HAP-1 (cell line): ENCODE measurements at regions not wholly inside any gene's neighbourhood (a gene's known extent, or its start where the extent isn't known, plus 50 kb on each side); places are given as distances from the start of the nearest gene placed in this dataset.

Experiments
- DNase-seq, 2 experiments: peaks; one replicate each; pipeline ENCODE4 v3.0.0-alpha.2; 2016 to 2020; ENCODE audit warnings: low spot score in 2 of 2
- H3K27me3 ChIP-seq: fragments of 250-450 bp; sonication (Bioruptor Pico); 2 replicates; pipeline ENCODE4 v1.5.1; 2020; ENCODE audit warnings: low read depth, mild to moderate bottlenecking, moderate library complexity
- H3K36me3 ChIP-seq: fragments of 250-450 bp; sonication (Bioruptor Pico); replicated peaks from 2 replicates; pipeline ENCODE4 v1.5.1; 2020; ENCODE audit warnings: mild to moderate bottlenecking
- H3K4me1 ChIP-seq: fragments of 250-450 bp; sonication (Bioruptor Pico); 2 replicates; pipeline ENCODE4 v1.5.1; 2020; ENCODE audit warnings: mild to moderate bottlenecking
- H3K4me3 ChIP-seq: fragments of 250-450 bp; sonication (Bioruptor Pico); 2 replicates; pipeline ENCODE4 v1.5.1; 2020; ENCODE audit warnings: mild to moderate bottlenecking, moderate library complexity
- H3K9me3 ChIP-seq: fragments of 250-450 bp; sonication (Bioruptor Pico); 2 replicates; pipeline ENCODE4 v1.5.1; 2020; ENCODE audit warnings: mild to moderate bottlenecking, moderate library complexity
- in situ Hi-C: fragments of 300-500 bp; cut with MboI; formaldehyde crosslinking; loops from 3 replicates; pipeline ENCODE4 v1.14.3; 2020; ENCODE audit warnings: low sequenced_read_pairs, inconsistent platforms, mixed read lengths

DNA sequence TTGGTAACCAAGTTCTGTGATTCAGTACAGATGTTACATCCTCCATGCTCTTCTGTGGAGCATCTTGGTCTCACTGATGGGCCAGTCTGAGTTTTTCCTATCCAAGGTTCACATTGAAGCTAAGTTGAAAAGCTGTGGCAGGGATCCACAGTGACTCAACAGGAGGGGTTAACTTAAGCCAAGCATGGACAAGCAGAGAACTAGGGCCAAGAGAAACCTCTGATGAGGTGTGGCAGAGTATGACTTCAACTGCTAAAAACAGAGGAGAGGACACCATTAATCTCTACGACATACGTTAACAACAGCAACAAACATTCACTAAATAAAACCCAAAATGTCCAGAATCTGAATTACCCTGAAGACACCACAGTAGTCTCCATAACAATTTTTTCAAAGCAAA lies 268.1 kb upstream of the UBE2E2 start:
- Histone ChIP-seq H3K4me1 (no peaks in the 10 kb centered on the region), H3K4me3 (no peak overlapping the region), H3K9me3 (no peaks in the 10 kb centered on the region; the same call in 1 of the 2 replicates), H3K36me3 (no peaks in the 10 kb centered on the region), H3K27me3 (no peaks in the 10 kb centered on the region; the same call in 1 of the 2 replicates)
- no peak for DNase-seq
- in situ Hi-C loops = no loop called here

DNA sequence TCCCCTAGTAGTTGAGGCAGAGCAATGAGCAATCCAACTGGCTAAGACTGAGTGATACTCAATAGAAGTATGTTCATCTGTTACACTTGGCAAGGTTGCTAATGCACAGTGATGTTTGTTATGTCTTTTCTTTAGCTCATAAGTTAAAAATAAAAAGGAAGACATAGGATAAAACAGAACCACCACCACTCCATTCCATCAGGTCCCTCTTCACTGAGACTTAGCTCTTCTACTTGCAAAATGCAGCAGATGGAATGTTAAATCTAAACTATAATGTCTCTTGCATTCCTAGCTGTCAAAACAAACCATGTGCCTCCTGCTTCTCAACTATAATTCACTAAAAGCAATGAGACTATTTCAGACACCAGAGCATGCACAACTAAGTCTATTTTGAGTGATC lies 265.6 kb upstream of the UBE2E2 start:
- H3K4me1 ChIP-seq = no peaks in the 10 kb centered on the region
- H3K36me3 ChIP-seq = no peaks in the 10 kb centered on the region
- H3K9me3 ChIP-seq = no peaks in the 10 kb centered on the region
- no peak for DNase-seq
- H3K27me3 ChIP-seq = no peaks in the 10 kb centered on the region; the same call in 1 of the 2 replicates
- in situ Hi-C loops = no loop called here
- H3K4me3 ChIP-seq = no peak overlapping the region

DNA sequence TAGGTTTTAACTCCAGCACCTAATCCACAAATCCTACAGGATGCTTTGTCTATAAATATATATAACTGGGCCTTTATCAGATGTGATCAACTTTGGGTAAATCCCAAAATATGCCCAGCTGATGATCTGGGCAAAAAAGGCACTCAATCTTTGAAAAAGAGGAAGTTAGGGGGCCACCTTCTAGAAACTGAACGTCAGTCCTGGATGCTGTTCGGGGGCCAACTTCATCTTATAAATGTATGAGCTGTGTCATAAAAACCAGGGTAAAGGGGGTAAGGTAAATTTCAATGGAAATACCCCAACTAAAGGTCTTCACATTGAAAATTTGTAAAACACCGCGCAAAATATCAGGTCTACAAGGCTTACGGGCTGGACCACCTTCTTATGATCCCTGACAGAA lies 264.4 kb upstream of the UBE2E2 start:
- Histone ChIP-seq H3K36me3 (no peaks in the 10 kb centered on the region), H3K27me3 (no peaks in the 10 kb centered on the region; the same call in 1 of the 2 replicates), H3K4me3 (no peak overlapping the region), H3K4me1 (no peaks in the 10 kb centered on the region), H3K9me3 (no peaks in the 10 kb centered on the region)
- in situ Hi-C loops = no loop called here
- no peak for DNase-seq

DNA sequence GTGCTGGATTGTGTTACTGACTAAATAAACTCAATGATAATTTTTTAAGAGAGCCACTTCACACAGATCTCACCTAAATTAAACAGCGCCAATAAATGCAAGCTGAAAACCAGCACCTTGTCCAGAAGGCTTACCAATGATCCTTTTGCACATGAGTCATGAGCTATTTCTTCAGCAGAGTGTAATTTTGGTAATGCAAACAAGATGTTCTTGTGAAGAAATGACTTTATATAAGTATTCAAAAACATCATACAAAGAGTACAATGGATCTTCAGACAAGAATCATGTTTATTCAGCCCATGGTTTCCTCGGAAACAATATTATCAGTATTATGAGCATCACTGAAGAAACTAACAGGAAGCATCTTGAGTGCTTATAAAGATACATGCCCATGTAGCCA lies 263.8 kb upstream of the UBE2E2 start:
- Histone ChIP-seq H3K4me1 (no peaks in the 10 kb centered on the region), H3K36me3 (no peaks in the 10 kb centered on the region), H3K27me3 (no peaks in the 10 kb centered on the region; the same call in 1 of the 2 replicates), H3K4me3 (no peak overlapping the region), H3K9me3 (no peaks in the 10 kb centered on the region)
- in situ Hi-C loops = no loop called here
- DNase-seq = no peak

DNA sequence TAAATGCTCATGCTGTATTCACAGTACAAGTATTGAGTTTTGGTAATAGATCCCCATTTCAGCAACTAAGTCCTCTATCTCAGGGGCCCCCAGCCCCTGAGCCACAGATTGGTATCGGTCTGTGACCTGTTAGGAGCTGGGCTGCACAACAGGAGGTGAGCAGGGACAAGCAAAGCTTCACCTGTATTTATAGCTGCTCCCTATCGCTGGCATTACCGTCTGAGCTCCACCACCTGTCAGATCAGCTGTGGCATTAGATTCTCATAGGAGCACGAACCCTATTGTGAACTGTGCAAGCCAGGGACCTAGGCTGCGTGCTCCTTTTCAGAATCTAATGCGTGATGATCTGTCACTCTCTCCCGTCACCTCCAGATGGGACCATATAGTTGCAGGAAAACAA lies 262.8 kb upstream of the UBE2E2 start:
- Histone ChIP-seq H3K4me1 (no peaks in the 10 kb centered on the region), H3K9me3 (no peaks in the 10 kb centered on the region), H3K4me3 (no peak overlapping the region), H3K27me3 (no peaks in the 10 kb centered on the region; the same call in 1 of the 2 replicates), H3K36me3 (no peaks in the 10 kb centered on the region)
- DNase-seq = no peak
- in situ Hi-C loops = no loop called here

DNA sequence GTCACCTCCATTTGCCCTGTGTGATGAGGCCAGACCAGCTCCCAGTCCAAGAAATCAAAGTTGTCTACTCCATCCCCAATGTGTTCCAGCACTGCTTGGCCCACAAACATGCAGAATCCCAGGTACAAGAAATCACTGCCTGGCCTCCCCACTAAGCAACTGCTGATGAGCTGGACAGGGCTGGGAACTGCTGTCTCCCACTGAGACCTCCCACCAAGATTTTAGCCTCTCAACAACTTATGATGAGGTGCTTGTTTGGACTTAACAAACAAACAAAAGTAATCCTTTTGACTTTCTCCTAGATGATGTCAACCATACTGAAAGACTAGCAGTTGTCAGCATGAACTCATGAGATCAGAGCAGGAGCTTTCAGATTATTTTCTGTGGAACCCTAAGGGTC lies 260.1 kb upstream of the UBE2E2 start:
- no peak for DNase-seq

DNA sequence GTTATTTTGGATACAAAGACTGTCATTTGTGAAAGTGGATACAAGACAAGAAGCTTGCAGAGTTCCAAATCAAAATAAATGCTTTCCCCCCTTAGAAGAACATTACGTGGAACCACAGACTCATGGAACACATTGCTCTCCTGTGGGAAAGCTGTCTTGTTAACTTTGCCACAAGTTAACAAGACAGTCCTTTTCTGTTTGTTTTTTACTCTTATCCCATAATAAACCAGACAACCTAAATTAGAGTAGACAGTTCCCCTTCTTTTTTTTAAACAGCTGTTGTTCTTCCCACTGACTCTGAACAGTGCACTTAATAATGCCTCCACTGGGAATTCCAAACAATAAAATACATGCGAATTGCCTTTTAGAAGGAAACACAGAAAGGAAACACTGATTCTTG lies 255.3 kb upstream of the UBE2E2 start:
- DNase-seq = no peak
- no peaks in the 10 kb centered on the region for H3K27me3 ChIP-seq
- no peaks in the 10 kb centered on the region for H3K4me1 ChIP-seq
- H3K4me3 ChIP-seq = no peak overlapping the region
- H3K36me3 ChIP-seq = no peaks in the 10 kb centered on the region
- in situ Hi-C loops = no loop called here
- no peaks in the 10 kb centered on the region for H3K9me3 ChIP-seq

More for the DNA sequence above, 260.1 kb upstream of the UBE2E2 start:
- in situ Hi-C loops = no loop called here
- H3K4me1 ChIP-seq = no peaks in the 10 kb centered on the region
- no peaks in the 10 kb centered on the region for H3K36me3 ChIP-seq
- H3K9me3 ChIP-seq = no peaks in the 10 kb centered on the region
- H3K4me3 ChIP-seq = no peak overlapping the region
- H3K27me3 ChIP-seq = no peaks in the 10 kb centered on the region; the same call in 1 of the 2 replicates

DNA sequence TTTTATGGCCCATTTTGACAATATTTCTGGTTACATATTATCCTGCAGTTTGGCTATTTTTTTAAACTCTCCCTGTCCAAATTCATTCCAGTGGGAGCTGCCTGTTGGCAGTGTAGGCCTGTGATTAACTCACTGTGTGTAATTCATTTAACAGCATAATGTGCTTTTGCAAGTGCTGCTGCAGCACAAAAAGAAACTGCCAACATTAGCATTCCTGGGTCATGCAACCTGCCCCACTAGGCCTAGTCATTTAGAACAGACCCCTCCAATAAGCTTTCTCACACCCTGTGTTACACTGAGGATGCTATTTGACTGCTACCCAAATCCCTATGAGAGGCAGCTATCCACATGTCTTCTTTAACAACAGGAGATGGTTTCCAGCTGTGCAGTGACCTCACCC lies 251.2 kb upstream of the UBE2E2 start:
- Histone ChIP-seq H3K4me3 (no peak overlapping the region), H3K36me3 (no peaks in the 10 kb centered on the region), H3K9me3 (no peaks in the 10 kb centered on the region), H3K4me1 (no peaks in the 10 kb centered on the region), H3K27me3 (no peaks in the 10 kb centered on the region)
- in situ Hi-C loops = no loop called here
- DNase-seq = no peak

DNA sequence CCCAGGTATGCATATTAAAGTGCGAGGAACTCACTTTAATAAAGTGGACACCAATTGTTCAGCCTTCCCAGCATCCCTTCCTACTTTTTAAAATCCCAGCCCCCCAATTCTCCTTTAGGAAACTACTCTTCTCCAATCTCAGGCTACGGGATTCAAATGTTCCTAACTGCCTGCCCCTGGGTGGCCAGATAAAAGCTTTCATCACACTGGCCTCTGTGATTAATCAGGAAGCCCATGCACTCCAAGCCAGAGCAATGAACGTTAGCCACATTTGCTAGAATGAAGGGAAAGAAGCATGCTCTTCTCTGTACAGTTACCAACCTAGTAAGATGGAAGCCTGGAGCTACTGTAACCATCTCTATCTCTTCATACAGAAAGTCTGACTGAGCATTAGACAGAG lies 250.3 kb upstream of the UBE2E2 start:
- Histone ChIP-seq H3K27me3 (no peaks in the 10 kb centered on the region), H3K4me1 (no peaks in the 10 kb centered on the region), H3K4me3 (no peak overlapping the region), H3K9me3 (no peaks in the 10 kb centered on the region), H3K36me3 (no peaks in the 10 kb centered on the region)
- in situ Hi-C loops = no loop called here
- no peak for DNase-seq

DNA sequence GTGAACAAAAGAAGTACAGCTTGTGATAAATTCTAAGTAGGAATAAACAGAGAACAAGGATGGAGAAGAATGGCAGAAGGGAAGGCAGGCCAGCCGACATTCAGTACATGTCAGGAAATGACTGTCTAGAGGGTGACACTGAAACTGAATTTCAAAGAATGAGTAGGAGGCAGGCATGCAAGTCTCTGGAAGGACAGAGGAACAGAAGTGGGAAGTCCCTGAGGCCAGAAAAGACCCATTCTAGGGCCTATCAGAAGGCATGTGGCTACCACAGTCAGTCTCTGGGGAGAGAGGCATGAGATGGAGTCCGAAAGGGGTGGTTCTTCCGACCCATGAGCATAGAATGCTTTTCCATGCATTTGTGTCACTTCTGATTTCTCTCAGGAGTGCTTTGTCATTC lies 243.5 kb upstream of the UBE2E2 start:
- H3K9me3 ChIP-seq = no peaks in the 10 kb centered on the region
- H3K4me3 ChIP-seq = no peak overlapping the region
- no peaks in the 10 kb centered on the region for H3K36me3 ChIP-seq
- DNase-seq = no peak
- no peaks in the 10 kb centered on the region for H3K4me1 ChIP-seq
- H3K27me3 ChIP-seq = peaks cover 16% of the 10 kb centered on the region
- in situ Hi-C loops = no loop called here

DNA sequence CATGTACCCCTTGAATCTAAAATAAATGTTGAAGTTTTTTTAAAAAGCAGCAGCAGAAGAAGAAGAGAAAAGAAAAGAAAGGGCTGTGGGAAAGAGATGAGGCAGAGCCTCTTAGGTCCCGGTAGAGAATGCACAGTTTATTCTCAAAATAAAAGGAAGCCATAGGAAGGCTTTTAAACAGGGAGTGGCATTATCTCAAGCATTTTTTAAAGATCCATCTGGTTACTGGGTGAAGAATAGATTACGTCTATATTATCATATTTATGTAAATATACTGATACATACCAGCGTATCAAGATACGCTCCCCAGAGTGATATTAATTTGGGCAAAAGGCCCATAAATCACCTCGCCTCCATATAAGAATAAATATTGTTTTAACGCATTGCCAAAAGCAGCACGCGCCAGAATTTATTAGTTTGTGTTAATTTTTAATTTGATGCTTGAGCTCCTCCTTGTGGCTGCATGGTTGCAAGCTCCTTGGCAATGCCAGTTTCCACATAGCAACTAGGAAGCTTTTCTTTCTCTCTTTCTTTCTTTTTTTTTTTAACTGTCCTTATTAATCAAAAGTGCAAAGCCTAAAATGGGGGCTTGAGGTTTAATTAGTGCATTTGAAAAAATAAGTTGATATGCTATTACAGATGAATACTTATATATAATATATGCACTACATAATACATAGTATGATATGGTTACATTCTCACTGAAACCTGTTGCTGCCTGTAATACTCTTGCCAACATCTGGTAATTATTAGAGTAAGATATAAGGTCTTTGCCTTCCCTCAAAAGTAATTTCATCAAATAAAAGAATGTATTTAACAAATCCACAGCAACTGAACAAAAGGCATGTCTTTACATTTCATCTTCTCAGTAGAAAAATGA lies 242.8 kb upstream of the UBE2E2 start:
- peaks cover 16% of the 10 kb centered on the region for H3K27me3 ChIP-seq
- H3K36me3 ChIP-seq = no peaks in the 10 kb centered on the region
- H3K4me3 ChIP-seq = no peak overlapping the region
- in situ Hi-C loops = no loop called here
- H3K9me3 ChIP-seq = no peaks in the 10 kb centered on the region
- DNase-seq = peak in 1 of 2 experiments; percentile 43
- H3K4me1 ChIP-seq = no peaks in the 10 kb centered on the region

DNA sequence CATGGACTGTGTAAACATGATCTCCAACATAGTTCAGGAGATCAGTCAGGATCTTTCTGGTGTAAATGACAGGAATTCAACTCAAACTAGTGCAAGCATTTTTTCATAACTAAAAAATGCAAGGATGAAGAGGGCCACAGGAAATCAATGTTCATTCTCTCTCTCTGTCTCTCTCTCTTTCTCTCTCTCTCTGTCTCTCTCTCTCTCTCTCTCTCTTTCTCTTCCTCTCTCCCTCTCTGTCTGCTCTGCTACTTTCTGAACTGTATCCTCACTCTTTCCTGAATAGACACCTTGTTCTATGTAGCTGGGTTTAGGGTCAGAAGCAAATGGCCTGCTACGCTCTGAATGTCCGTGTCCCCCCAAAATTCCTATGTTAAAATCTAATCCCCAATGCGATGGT lies 240.9 kb upstream of the UBE2E2 start:
- no peak overlapping the region for H3K4me3 ChIP-seq
- peaks cover 16% of the 10 kb centered on the region for H3K27me3 ChIP-seq
- H3K9me3 ChIP-seq = no peaks in the 10 kb centered on the region
- no peaks in the 10 kb centered on the region for H3K4me1 ChIP-seq
- in situ Hi-C loops = no loop called here
- no peak for DNase-seq
- H3K36me3 ChIP-seq = no peaks in the 10 kb centered on the region

DNA sequence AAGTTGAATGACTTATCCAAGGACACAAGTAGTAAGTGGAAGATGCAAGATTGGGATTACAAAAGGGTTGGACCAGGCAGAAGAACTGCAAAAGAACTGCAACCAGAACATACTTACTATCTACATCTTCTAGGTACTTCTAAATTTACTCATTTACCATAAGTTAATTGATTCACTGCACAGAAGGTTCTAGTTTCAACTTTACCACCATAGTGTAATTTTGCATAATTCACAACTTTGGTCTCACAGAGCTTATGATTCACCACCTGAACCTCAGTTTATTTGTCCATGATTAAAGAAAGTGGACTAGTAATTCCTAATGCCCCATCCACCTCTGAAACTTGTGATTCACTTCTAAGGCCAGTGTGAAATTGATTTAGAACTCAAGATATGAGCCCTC lies 236.8 kb upstream of the UBE2E2 start:
- Histone ChIP-seq H3K9me3 (no peaks in the 10 kb centered on the region), H3K36me3 (no peaks in the 10 kb centered on the region), H3K4me3 (no peak overlapping the region), H3K4me1 (no peaks in the 10 kb centered on the region), H3K27me3 (peaks cover 3% of the 10 kb centered on the region; the same call in 1 of the 2 replicates)
- DNase-seq = no peak
- in situ Hi-C loops = no loop called here

DNA sequence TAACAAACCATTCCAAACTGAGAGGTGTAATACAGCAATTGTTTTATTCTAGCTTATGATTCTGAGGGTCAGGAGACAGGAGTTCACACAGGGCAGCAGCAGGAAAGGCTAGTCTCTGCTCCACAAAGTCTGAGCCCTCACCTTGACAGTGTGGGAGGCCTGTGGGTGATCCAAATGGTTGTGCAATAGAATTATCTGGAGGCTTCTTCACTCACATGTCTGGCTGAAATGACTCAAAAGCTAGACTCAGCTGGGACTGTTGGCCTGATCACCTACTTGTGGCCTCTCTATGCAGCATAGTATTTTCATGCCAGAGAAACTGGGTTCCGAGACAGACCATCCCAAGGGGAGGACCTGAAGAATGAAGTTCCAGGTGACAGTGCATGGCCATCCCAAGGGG lies 233.9 kb upstream of the UBE2E2 start:
- Histone ChIP-seq H3K27me3 (no peaks in the 10 kb centered on the region; the same call in 1 of the 2 replicates), H3K4me1 (no peaks in the 10 kb centered on the region), H3K36me3 (no peaks in the 10 kb centered on the region), H3K4me3 (no peak overlapping the region), H3K9me3 (no peaks in the 10 kb centered on the region)
- in situ Hi-C loops = no loop called here
- no peak for DNase-seq
